SW 1271 (cell line): ENCODE measurements at regions not wholly inside any gene's neighbourhood (a gene's known extent, or its start where the extent isn't known, plus 50 kb on each side); places are given as distances from the start of the nearest gene placed in this dataset.
"Not testable (repeated sequence)": the region's sequence is repeated elsewhere in the genome, so short reads cannot be mapped to it uniquely, and the experiment has no call there.

Source experiments
- DNase-seq, 2 experiments: peaks; one replicate each; lab custom pipeline; 2025; lab: John Stamatoyannopoulos, UW

DNA sequence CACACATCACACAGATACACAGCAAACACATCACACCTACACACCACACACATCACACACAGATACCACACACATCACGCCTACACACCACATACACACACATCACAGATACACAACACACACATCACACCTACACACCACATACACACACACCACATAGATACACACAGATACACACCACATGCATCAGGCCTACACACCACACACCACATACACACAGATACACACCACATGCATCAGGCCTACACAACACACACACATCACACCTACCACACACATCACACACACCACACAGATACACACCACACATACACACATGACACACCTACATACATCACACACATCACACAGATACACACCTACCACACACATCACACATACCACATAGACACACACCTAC, 158.8 kb downstream of the NDUFA10 start:
- no peak for DNase-seq

DNA sequence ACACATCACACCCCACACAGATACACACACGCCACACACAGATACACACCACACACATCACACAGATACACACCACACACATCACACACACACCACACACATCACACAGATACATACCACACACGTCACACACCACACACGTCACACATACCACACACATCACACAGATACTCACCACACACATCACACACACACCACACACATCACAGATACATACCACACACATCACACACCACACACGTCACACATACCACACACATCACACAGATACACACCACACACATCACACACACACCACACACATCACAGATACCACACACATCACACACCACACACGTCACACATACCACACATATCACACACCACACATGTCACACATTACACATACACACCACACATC, 159.3 kb downstream of the NDUFA10 start:
- not testable (repeated sequence) for DNase-seq

DNA sequence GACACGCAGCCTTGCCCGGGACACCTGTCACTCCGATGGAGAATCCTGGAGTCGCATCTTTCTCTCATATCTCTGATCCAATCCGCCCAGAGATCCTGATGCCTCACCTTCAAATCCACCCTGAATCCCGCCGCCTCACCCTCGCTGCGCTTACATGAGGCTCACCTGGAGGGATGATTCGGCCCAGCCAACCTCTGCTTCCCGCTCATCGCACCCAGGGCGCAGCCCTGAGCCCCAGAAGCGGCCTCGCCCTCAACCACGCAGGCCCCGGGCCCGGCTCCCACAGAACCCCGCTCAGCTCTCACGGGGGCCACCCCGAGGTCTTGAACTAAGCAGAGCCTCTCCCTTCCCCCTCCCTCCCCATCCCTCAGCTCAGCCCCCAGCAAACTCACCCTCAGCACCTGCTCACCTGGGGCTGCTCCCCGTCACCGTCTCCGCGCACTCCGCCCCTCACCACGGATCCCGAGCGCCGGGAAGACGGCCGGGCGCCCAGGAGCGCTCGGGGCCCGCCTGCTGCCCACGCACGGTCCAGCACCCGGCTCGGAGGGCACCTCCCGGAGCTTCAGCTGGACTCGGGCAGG, 160.0 kb downstream of the NDUFA10 start:
- no peak for DNase-seq

DNA sequence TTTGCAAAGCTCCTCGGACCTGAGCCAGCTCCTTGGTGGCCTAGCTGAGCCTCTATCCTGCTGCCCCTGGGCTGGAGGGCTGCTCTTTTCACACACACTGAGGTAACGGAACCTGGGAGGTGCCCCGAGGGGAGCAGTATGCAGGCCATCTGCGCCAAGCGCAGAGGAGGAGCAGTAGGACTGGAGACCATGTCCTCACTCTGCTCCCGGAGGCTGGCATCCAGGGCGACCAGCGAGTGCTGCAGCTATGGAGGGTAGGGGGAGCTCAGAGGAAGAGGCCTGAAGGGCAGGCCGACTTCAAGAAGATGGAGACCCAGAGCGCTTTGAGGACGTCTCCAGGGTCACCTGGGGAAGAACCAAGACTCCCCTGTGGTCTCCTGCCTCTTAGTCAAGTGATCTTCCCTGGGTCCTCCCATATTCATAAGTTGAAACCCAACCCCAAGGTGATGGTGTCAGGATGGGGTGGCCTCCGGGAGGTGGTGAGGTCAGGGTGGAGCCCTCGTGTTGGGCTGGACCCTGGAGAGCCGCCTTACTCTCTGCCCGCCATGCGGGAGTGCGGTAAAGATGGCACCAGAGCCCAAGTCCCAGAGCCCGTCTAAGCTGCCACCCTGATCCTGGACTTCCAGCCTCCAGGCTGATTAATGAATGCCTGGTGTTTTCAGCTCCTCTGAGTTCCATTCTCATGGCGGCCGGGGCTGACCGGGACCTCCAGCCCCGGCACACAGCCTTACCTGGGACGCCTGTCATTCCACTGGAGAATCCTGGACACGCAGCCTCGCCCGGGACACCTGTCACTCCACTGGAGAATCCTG, 160.7 kb downstream of the NDUFA10 start:
- DNase-seq, result no peak

DNA sequence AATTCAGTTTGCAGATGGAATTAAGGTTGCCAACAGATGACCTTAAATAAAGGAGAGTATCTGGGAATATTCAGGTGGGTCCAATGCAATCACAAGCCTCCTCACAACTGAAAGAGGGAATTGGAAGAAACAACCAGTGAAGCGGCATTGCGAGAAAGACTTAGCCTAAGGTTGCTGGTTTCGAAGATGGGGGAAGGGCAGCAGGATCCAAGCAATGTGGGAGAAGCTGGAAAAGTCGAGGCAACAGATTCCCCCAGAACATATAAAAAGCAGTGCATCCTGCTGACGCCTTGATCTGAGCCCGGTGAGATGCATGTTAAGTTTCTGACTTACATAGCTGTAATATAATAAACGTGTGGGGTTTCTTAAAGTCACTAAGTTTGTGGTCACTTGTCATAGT, 162.5 kb downstream of the NDUFA10 start:
- DNase-seq, result no peak

DNA sequence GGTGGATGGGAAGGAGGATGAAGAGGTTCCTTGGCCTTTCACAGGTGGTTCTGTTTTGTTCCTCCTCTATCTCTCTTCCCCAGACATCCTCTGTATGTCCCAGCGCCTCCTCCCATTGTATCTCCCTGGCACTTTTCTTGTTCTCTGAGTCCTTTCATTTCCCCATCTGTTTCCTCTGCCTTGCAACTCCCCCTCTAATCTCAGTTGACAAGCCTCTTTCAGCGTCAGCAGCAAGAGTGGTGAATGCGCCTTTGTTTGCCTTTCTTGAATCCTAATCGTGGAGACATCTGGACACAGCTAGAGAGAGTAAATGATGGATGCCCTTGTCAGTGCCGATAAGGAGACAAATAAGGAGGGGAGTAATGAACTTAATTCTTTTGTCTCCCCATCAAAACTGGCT, 167.0 kb downstream of the NDUFA10 start:
- DNase-seq, result no peak

DNA sequence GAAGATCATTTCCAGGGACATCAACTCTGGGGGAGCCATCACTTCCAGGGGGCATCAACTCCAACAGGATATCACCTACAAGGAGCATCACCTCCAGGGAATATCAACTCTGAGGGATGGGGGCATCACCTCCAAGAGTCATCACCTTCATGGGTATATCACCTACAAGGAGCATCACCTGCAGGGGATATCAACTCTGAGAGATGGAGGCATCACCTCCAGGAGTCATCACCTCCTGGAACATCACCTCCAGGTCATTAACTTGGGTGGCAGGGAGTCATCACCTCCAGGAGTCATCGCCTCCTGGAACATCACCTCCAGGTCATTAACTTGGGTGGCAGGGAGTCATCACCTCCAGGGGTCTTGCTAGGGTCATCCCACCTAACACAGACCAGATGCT, 167.6 kb downstream of the NDUFA10 start:
- no peak for DNase-seq

DNA sequence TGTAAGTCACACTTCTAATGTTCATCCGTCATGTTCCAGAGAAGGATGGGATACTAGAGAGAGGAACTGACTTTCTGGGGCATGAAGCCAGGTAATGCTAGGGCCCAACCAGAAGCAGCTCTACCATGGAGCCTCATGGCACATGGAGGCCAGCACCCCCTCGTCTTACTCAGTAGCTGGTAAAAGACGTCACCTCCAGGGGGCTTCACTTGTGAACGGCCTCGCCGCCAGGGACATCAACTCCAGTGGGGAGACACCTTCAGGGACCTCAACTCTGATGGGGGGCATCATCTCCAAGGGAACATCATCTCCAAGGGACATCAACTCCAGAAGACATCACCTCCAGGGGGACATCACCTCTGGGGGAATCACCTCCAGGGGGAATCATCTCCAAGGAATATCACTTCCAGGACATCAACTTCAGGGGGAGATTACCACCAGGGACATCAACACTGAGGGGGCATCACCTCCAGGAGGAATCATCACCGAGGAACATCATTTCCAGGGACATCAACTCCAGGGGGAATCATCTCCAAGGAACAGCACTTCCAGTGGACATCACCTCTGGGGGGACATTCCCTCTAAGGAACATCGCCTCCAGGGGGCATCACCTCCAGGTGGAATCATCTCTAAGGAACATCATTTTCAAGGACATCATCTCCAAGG, 168.4 kb downstream of the NDUFA10 start:
- DNase-seq, result no peak

DNA sequence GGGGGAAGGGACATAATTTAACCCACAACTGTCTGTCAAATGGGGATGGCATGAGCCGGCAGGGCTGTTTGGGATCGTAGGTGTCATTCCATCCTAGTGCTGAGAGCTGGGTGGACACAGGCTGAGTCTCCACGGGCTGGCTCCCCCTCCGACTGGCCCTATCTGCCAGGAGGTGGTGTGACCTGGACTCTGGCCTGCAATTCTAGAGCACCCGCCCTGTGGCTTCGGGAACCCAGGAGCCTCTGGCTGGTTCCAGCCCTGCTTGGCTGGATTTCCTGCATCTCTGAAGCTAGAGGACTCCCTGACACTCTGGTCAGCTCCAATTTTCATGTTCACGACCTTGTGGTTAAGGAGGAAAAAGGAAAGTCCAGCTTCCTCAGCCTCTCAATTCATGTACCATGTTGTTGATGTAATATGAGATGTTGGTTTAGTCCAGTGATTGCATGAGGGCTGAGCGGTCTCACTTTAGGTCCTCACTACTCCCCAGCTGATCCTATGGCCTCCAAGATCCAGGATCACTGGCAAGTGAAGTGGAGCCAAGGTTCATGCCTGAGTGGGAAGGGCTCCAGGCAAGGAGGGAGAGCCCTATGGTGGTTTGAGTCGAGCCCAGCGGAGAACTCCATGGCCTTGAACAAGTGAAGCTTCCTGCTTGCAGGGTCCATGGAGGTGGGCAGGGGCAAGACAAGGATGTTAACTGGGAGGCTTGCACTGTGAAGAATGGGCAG, 169.1 kb downstream of the NDUFA10 start:
- DNase-seq, result no peak

DNA sequence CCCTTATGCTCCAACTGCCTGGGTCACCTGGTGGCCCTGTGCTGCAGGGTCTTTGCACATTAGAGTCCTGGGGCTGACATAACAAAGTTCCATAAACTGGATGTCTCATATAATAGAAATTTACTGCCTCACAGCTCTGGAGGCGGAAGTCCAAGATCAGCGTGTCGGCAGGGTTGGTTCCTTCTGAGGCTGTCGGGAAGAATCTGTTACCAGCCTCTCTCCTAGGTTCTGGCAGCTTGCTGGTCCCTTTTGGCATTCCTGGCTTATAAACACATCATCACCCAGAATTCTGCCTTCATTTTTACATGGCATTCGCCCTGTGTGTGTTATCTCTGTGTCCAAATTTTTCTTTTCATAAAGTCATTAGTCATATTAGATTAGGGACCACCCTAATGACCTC, 170.5 kb downstream of the NDUFA10 start:
- no peak for DNase-seq

DNA sequence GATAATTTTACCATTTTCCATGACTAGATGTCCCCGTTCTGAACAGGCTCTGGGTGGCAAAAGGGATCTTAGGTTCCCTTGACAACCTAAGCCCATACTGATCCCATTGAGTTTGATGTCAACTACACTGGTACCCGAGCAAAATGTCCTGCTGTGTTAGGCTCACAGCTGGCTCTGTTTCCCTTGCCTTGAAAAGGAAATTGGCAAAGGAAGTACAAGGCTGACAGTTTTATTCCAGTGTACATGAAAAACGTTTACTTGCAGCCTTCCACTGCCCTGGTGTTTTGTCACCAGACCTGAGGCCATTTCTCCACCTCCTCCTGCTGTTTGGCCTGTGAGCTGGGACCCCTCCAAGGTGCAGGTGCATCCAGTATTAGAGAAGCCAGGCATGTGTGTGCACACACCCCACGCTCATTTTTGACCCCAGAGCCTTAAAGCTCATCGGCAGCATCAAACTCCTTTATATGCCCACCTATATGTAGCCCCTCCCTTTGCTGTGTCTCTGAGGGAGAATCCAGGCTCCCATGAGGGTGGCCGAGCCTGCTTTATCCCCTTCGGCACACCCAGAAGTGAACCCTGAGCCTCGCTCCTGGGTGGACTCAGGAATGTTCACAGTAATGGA, 171.3 kb downstream of the NDUFA10 start:
- no peak for DNase-seq

DNA sequence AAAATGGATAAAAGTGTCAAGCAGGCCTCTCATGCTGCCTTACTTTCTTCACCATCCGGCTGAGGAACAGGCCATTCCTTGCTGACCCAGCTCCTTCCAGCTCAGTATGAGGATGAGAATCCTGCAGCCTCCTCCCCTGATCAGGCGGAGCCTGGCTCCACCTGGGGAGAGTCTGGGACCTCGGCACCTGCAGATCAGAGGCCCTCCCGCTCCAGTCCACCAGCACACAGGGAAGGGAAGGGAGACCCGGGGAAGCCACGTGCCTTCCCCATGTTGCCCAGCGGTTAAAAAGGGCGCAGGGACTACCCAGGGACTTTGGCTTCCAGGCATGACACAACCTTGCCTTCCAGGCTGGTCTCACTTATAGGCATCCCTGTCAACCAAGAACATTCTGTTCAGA, 172.0 kb downstream of the NDUFA10 start:
- no peak for DNase-seq

DNA sequence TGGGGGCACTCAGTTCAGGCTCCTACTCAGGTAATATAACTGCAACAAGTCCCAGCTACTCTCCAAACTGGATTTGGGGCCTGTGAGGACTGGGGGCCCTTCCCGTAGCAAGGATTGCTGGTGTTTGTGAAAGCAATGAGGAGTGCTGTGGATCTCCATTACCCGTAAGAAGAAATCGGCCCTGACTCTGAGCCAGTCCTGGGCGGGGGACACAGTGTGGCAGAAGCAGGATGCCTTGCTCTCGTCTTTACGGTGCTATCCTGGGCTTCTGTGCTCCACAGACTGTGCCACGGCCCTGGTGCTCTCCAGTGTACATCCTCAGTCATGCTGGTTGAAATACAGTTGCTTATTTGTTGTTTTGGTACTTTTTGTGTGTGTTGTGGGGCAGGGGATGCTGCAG, 172.9 kb downstream of the NDUFA10 start:
- no peak for DNase-seq

DNA sequence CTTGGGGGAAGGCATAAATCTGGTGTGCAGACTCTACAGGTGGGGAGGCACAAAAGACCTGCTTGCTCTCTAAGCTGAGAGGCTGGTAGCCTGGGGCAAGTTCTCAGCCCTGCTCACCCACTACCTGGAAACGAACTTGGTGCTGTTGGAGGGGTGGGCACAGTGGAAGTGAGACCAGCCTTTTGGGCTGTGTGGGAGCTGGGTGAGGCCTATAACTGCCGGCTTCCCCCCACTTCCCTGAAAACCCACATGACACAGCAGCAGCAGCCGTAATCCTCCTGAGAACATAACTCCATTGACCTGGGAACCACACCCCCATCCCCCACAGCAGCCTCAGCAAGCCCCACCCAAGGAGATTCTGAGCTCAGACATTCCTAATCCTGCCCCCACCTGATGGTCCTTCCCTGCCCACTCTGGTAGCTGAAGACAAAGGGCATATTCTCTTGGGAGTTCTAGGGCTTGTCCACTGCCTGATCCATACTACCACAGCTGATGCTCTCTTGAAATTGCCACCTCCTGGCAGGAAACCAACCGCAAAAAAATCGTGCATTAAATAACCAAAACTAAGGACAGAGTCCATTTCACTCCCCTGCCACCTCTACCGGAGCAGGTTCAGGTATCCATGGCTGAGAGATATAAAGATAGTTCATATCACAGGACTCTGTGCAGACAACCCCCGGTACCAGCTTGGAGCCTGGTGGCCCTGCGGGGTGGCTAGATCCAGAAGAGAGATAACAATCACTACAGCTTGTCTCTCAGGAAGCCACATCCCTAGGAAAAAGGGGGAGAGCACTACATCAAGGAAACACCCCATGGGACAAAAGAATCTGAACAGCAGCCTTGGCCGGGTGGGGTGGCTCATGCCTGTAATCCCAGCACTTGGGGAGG, 178.1 kb downstream of the NDUFA10 start:
- no peak for DNase-seq

DNA sequence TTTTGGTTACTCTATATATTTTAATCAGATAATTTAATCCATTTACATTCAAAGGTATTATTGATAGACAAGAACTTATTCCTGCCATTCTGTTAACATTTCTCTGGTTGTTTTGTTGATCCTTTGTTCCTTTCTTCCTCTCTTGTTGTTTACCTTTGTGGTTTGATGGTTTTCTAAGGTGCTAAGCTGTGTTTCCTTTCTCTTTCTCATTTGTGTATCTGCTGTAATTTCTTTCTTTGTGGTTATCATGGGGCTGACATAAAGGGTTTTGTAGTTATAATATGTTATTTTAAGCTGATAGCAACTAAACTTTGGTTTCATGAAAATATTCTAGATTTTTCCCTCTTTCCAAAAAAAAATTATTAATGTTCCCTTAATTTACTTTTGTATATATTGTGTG, 179.2 kb downstream of the NDUFA10 start:
- DNase-seq, result no peak

DNA sequence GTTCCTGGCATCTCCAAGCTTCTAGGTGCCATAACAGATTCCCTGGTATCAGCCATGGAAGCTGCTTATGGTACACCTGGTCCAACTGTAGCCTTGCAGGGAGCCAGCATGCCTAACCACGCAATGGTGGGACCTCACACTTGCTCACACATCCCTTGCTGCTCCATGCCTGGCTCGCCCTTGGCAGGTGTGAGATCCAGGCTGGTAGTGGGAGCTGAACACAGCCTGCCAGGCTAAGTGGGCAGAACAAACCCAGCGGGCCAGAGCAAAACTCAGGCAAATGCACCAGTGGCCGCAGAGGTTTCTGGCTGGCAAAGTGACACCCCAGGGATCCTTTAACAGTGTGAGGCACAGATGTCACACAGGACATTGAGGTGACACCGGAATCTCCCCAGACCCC, 185.8 kb downstream of the NDUFA10 start:
- no peak for DNase-seq

DNA sequence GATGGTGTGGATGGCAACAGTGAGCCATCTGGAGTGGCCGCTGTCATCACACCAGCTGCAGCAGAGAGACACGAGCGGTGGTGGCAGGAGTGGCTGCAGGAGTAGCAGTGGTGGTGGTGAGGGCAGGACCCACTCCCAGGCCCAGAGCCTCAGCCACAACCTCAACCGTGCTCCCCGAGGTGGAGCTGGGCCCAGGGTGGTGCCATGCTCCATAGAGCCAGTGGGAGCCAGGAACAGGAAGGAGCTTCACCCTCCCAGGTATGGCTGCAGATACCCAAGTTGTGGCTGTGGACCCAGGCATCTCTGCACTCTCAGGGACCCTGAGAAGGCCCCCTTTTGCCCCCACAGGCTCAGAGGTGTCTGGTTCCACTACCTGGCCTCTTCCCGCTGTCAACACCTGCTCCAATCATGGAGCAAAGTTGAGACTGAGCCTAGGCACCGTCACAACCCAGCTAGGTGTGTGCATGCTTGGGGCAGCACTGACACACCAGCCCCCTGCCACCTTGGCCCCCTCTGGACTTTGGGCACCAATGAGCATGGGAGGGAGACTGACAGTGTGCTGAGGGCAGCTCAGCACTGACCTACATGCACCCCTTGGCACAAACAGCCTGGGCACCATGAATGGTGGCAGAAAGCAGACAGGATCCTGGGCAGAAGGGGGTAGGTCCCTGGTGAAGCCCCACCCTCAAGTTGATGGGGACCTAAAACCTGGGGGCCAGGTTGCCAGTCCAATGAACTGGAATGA, 188.9 kb downstream of the NDUFA10 start:
- no peak for DNase-seq

DNA sequence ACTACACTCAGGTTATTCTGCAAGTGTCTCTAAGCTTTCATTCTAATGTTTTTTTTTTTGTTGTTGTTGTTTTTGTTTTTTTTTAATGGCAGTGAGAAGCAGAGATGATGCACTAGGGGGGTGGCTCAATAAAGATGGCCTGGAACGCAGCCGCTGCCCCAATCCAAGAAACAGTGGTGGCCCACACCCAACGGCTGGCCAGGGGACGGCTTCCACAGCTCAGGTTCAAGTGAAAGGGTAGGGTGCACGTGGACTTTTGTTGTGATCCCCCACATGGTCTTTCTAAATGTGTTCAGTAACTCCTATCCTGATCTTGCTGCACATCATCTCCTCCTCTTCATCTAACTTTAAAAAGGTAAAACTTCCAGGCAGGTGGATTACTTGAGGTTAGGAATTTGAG, 190.1 kb downstream of the NDUFA10 start:
- no peak for DNase-seq

DNA sequence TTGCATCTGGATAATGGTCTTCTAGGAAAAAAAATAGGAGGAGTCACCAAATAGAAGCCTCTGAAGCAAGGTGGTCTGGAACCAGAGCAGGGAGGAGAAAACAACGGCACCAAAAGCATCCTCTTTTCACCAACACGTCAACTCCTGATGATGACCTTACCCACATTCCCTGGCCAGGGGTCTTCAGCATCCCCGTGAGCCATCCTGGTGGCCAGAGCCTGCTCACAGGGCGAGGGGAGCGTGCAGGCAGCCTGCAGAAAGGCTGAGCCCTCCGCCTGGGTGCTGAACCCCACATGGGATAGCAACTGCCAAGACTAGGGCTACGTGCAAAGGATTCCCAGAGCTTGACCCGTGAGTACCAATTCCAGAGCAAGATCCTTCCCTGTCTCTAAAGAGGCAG, 191.0 kb downstream of the NDUFA10 start:
- DNase-seq, result no peak

DNA sequence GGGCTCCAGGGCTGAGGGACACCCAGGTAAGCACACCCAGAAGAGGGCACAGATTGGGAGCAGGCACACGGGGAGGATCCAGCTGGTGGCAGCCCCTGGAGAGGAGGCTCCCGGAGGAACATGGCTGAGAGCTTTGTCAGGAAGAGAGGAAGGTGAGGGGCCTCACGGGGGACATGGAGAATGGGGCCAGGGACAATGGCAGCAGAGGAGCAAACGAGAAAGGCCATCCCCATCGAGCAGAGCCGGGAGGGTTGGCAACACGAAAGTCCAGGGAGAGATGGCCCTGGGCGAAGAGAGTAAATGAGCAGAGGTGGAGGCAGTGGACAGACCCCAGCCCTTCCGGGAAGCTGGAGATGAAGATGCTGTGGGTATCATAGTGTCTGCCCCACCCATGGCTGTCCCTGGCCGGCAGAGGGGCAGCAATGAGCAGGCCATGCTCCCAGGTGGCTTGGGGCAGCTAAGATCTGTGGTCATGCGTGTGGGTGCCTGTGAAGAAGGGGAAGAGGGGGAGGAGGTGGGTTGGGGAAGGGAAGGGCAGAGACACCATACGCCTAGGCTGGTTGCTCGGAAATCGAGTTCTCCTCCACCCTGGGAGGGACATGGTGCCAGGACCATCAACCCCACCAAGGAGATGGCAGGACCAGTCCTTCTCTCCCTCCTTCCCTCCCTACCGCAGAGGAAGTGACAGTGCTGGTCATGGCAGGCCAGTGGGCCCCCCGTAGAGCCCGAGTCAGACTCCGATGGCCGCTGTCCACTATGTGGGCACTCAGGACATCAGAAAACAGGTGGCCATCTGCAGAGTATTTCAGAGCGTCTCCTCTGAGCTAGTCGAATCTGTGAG, 191.7 kb downstream of the NDUFA10 start:
- DNase-seq, result no peak
